CD14-positive monocyte (primary cell): ENCODE measurements at regions not wholly inside any gene's neighbourhood (a gene's known extent, or its start where the extent isn't known, plus 50 kb on each side); places are given as distances from the start of the nearest gene placed in this dataset.

Experiments used
- DNase-seq, 3 donors: peaks; one replicate each; pipeline ENCODE4 v3.0.0-alpha.2; 2011 to 2022
- H2AFZ ChIP-seq: 2 replicates; pipeline ENCODE4 v1.6.0; 2012; ENCODE audit warnings: mild to moderate bottlenecking, low read depth, low read length, inconsistent platforms; ENCODE audit not compliant: insufficient read depth, poor library complexity, severe bottlenecking
- H3K27ac ChIP-seq, 2 donors: 1 replicate in 1 of 2; 2 replicates in 1 of 2; pipeline ENCODE4 v1.5.1; 2012 to 2013; ENCODE audit warnings: low read length in 2 of 2, control low read depth in 1 of 2, inconsistent platforms in 1 of 2, low read depth in 1 of 2, mild to moderate bottlenecking in 1 of 2
- H3K27me3 ChIP-seq, 2 donors: one replicate each; pipeline versions ENCODE4 v1.6.0 to v1.6.1; 2011 to 2013; ENCODE audit warnings: low read length in 2 of 2; ENCODE audit not compliant: control insufficient read depth in 2 of 2, insufficient read depth in 2 of 2
- H3K36me3 ChIP-seq, 2 donors: replicated peaks in 1 of 2; 1 replicate in 1 of 2; 2 replicates in 1 of 2; pipeline versions ENCODE4 v1.5.1 to v1.6.1; 2012 to 2013; ENCODE audit warnings: low read length in 2 of 2, control low read depth in 1 of 2, inconsistent platforms in 1 of 2, mild to moderate bottlenecking in 1 of 2; ENCODE audit not compliant: insufficient read depth in 2 of 2, control insufficient read depth in 1 of 2
- H3K4me1 ChIP-seq, 2 donors: 1 replicate in 1 of 2; 2 replicates in 1 of 2; pipeline versions ENCODE4 v1.5.1 to v1.6.1; 2012 to 2013; ENCODE audit warnings: low read length in 2 of 2, control low read depth in 1 of 2, inconsistent platforms in 1 of 2, mild to moderate bottlenecking in 1 of 2, moderate library complexity in 1 of 2; ENCODE audit not compliant: insufficient read depth in 2 of 2, control insufficient read depth in 1 of 2
- H3K4me2 ChIP-seq: replicated peaks from 2 replicates; pipeline ENCODE3; 2012; ENCODE audit warnings: low read length, moderate library complexity, mild to moderate bottlenecking; ENCODE audit not compliant: poor library complexity, severe bottlenecking; ENCODE audit errors: extremely low read depth
- H3K4me3 ChIP-seq, 3 experiments: fragments of 200-600 bp in 1 of 3; sonication (generic) in 1 of 3; replicated peaks in 1 of 3; 1 replicate in 2 of 3; 2 replicates in 1 of 3; pipeline ENCODE4 v1.5.1; 2011 to 2013; ENCODE audit warnings: low read length in 3 of 3, mild to moderate bottlenecking in 3 of 3, control low read depth in 2 of 3, low read depth in 2 of 3, inconsistent platforms in 1 of 3, moderate library complexity in 1 of 3
- H3K79me2 ChIP-seq: 2 replicates; pipeline ENCODE4 v1.6.0; 2012; ENCODE audit warnings: mild to moderate bottlenecking, control low read depth, inconsistent platforms, low read length, moderate library complexity; ENCODE audit not compliant: insufficient read depth
- H3K9ac ChIP-seq: 2 replicates; pipeline ENCODE4 v1.6.0; 2017; ENCODE audit warnings: low read length, mild to moderate bottlenecking; ENCODE audit not compliant: insufficient read depth, poor library complexity, severe bottlenecking
- H3K9me3 ChIP-seq, 2 donors: replicated peaks in 1 of 2; 1 replicate in 1 of 2; 2 replicates in 1 of 2; pipeline versions ENCODE4 v1.5.1 to v1.6.1; 2012 to 2013; ENCODE audit warnings: low read length in 2 of 2, control low read depth in 1 of 2; ENCODE audit not compliant: control insufficient read depth in 1 of 2, insufficient read depth in 1 of 2
- H4K20me1 ChIP-seq: 2 replicates; pipeline ENCODE4 v1.6.0; 2012; ENCODE audit warnings: mild to moderate bottlenecking, low read length, control low read depth, moderate library complexity; ENCODE audit not compliant: insufficient read depth
- H3K27ac Mint-ChIP-seq, 7 donors: one replicate each; pipeline ENCODE4 v1.8.0; 2020; ENCODE audit warnings: mild to moderate bottlenecking in 7 of 7, mixed read lengths in 7 of 7, moderate library complexity in 6 of 7, inconsistent platforms in 2 of 7
- H3K27me3 Mint-ChIP-seq, 3 donors: one replicate each; pipeline ENCODE4 v1.8.0; 2021 to 2022; ENCODE audit warnings: low read depth in 3 of 3, mild to moderate bottlenecking in 3 of 3, mixed read lengths in 3 of 3, moderate library complexity in 3 of 3, inconsistent platforms in 1 of 3
- H3K36me3 Mint-ChIP-seq, 2 donors: one replicate each; pipeline ENCODE4 v1.8.0; 2020; ENCODE audit warnings: mixed read lengths in 2 of 2, inconsistent platforms in 1 of 2, mild to moderate bottlenecking in 1 of 2
- H3K4me1 Mint-ChIP-seq: one replicate; pipeline ENCODE4 v1.8.0; 2020; ENCODE audit warnings: mild to moderate bottlenecking, mixed read lengths
- H3K4me3 Mint-ChIP-seq, 2 donors: one replicate each; pipeline ENCODE4 v1.8.0; 2020; ENCODE audit warnings: mild to moderate bottlenecking in 2 of 2, mixed read lengths in 2 of 2, moderate library complexity in 1 of 2
- H3K9me3 Mint-ChIP-seq, 7 donors: one replicate each; pipeline ENCODE4 v1.8.0; 2020 to 2022; ENCODE audit warnings: mixed read lengths in 7 of 7, mild to moderate bottlenecking in 6 of 7, moderate library complexity in 6 of 7, inconsistent platforms in 2 of 7
- WGBS: methylation state at CpG from one replicate; pipeline ENCODE4 v1.1.5; 2013; ENCODE audit warnings: missing lambda C conversion rate; ENCODE audit not compliant: insufficient coverage; 5-methylcytosine and 5-hydroxymethylcytosine counted together
- intact Hi-C, 2 donors: fragments of 100-400 bp; cut with micrococcal nuclease; formaldehyde crosslinking; loops; one replicate each; pipeline versions ENCODE4 v1.15.0 to v1.15.1; 2023
- TF ChIP-seq, protein P1 (sequence below): fragments of 200-600 bp; IDR thresholded peaks from one replicate; pipeline ENCODE4 v1.8.0; 2022; ENCODE audit warnings: antibody characterized with exemption, mild to moderate bottlenecking

DNA sequence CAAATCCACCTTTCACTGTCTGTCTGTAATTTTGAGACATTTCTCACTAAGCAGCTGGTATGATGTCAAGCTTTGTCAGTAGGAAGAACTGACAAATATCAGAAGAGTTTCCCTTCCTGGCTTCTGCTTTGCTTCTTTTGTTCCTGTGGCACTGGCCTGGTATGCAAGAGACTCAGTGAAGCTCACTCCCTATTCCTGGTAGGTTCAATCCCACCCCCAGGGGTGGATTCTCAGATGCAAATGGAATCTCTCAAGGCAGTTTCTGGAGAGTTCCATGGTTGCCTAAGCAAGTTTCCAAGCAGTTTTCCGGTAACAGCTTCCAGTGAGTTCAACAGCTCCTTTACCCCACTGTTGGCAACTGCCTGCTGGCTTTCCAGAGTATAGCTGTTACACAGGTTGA, 683.4 kb downstream of the PTPRC start:
- no peaks in the 10 kb centered on the region for H3K4me1 Mint-ChIP-seq

DNA sequence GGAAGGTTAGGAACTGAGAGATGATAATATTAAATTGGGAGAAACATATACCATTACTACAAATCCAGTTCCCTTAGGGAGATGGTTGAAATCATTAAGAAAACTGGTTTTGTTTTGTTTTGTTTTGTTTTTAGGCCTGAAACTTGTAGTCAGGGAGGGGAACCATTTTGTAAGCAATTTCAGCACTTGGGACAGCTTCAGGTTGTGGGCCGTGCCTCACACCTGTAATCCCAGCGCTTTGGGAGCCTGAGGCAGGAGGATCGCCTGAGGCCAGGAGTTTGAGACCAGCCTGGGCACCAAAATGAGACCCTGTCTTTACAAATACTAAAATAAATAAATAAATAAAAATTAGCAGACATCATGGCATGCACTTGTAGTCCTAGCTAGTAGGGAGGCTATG, 694.3 kb upstream of the NR5A2 start:
- H3K4me3 Mint-ChIP-seq = no peak overlapping the region
- peaks cover 0 to 2% (median 0%) of the 10 kb centered on the region in 3 donors for H3K27me3 Mint-ChIP-seq
- Histone ChIP-seq H3K9me3 (no peaks in the 10 kb centered on the region), H3K36me3 (no peaks in the 10 kb centered on the region), H3K79me2 (no peaks in the 10 kb centered on the region), H3K4me1 (no peaks in the 10 kb centered on the region), H3K9ac (no peak overlapping the region), H2AFZ (no peak overlapping the region), H4K20me1 (no peaks in the 10 kb centered on the region), H3K27me3 (no peaks in the 10 kb centered on the region), H3K27ac (no peak overlapping the region), H3K4me2 (no peak overlapping the region), H3K4me3 (no peak overlapping the region)
- DNase-seq = no peak
- intact Hi-C loops = no loop called here
- no peak overlapping the region for H3K27ac Mint-ChIP-seq
- TF ChIP-seq, protein P1, sequence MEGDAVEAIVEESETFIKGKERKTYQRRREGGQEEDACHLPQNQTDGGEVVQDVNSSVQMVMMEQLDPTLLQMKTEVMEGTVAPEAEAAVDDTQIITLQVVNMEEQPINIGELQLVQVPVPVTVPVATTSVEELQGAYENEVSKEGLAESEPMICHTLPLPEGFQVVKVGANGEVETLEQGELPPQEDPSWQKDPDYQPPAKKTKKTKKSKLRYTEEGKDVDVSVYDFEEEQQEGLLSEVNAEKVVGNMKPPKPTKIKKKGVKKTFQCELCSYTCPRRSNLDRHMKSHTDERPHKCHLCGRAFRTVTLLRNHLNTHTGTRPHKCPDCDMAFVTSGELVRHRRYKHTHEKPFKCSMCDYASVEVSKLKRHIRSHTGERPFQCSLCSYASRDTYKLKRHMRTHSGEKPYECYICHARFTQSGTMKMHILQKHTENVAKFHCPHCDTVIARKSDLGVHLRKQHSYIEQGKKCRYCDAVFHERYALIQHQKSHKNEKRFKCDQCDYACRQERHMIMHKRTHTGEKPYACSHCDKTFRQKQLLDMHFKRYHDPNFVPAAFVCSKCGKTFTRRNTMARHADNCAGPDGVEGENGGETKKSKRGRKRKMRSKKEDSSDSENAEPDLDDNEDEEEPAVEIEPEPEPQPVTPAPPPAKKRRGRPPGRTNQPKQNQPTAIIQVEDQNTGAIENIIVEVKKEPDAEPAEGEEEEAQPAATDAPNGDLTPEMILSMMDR = no peak
- peaks cover 0 to 3% (median 0%) of the 10 kb centered on the region in 7 donors for H3K9me3 Mint-ChIP-seq
- WGBS = 92% methylated on average over 2 of the region's 3 CpGs
- no peaks in the 10 kb centered on the region for H3K4me1 Mint-ChIP-seq
- H3K36me3 Mint-ChIP-seq = no peaks in the 10 kb centered on the region

More for the DNA sequence above, 683.4 kb downstream of the PTPRC start:
- Mint-ChIP-seq H3K27ac (no peak overlapping the region), H3K4me3 (no peak overlapping the region), H3K9me3 (peaks cover 5 to 15% (median 9%) of the 10 kb centered on the region in 7 donors), H3K36me3 (no peaks in the 10 kb centered on the region), H3K27me3 (no peaks in the 10 kb centered on the region)
- DNase-seq = no peak
- TF ChIP-seq, protein P1 = no peak
- no peaks in the 10 kb centered on the region for H3K79me2 ChIP-seq
- intact Hi-C loops = no loop called here
- no peak overlapping the region for H3K4me3 ChIP-seq
- no peaks in the 10 kb centered on the region for H4K20me1 ChIP-seq
- H2AFZ ChIP-seq = no peak overlapping the region
- peaks cover 0 to 4% of the 10 kb centered on the region in 2 donors for H3K9me3 ChIP-seq
- no peaks in the 10 kb centered on the region for H3K36me3 ChIP-seq
- no peaks in the 10 kb centered on the region for H3K4me1 ChIP-seq
- no peak overlapping the region for H3K27ac ChIP-seq
- WGBS = 75% methylated on average over 1 of the region's 1 CpG
- no peak overlapping the region for H3K9ac ChIP-seq
- H3K4me2 ChIP-seq = no peak overlapping the region
- H3K27me3 ChIP-seq = no peaks in the 10 kb centered on the region
